A549 (cell line): ENCODE measurements at regions not wholly inside any gene's neighbourhood (a gene's known extent, or its start where the extent isn't known, plus 50 kb on each side); places are given as distances from the start of the nearest gene placed in this dataset.

Experiments
- CHD2 ChIP-seq: fragments of 150-350 bp; IDR thresholded peaks from 2 replicates; pipeline ENCODE4 v1.6.1; 2014; ENCODE audit warnings: low read length; ENCODE audit not compliant: partially characterized antibody
- CTCF ChIP-seq: fragments of >200 bp; sonication (Bioruptor Twin); formaldehyde crosslinking; IDR thresholded peaks from 3 replicates; pipeline ENCODE4 v1.5.1; 2016
- POLR2A ChIP-seq: IDR thresholded peaks from 2 replicates; pipeline ENCODE4 v1.6.1; 2012; ENCODE audit warnings: mild to moderate bottlenecking, low read length

- no peak for TF ChIP-seq CTCF
- no peak for TF ChIP-seq CHD2
- TF ChIP-seq POLR2A = no peak
These were observed 450.0 kb upstream of the POU3F2 start for GRCh38 chr6:98384334-98384733.
